GM12874 (cell line): ENCODE measurements at regions not wholly inside any gene's neighbourhood (a gene's known extent, or its start where the extent isn't known, plus 50 kb on each side); places are given as distances from the start of the nearest gene placed in this dataset.
A peak's percentile ranks its signal among the peaks of the same experiment; 100 is the strongest.

Source experiments
- TF ChIP-seq, protein P1 (sequence below): IDR thresholded peaks from 2 replicates; pipeline ENCODE4 v1.5.1; 2011; ENCODE audit warnings: low read depth, mild to moderate bottlenecking, control low read depth, low read length, moderate library complexity; ENCODE audit not compliant: insufficient read depth

DNA sequence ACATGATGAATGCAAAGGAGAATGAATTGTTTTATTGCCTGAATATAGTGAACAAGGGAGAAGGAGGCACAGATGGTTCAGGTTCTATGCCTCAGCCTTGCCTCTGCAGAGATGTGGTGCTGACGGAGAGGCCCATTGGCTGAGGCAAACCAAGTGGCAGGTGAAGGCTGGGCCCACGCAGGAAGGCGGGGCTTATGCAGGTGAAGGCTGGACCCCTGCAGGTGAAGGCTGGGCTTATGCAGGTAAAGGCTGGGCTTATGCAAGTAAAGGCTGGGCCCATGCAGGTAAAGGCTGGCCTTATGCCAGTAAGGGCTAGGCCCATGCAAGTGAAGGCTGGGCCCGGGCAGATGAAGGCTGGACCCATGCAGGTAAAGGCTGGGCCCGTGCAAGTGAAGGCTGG lies 414.7 kb downstream of the LRATD1 start:
- TF ChIP-seq, protein P1, sequence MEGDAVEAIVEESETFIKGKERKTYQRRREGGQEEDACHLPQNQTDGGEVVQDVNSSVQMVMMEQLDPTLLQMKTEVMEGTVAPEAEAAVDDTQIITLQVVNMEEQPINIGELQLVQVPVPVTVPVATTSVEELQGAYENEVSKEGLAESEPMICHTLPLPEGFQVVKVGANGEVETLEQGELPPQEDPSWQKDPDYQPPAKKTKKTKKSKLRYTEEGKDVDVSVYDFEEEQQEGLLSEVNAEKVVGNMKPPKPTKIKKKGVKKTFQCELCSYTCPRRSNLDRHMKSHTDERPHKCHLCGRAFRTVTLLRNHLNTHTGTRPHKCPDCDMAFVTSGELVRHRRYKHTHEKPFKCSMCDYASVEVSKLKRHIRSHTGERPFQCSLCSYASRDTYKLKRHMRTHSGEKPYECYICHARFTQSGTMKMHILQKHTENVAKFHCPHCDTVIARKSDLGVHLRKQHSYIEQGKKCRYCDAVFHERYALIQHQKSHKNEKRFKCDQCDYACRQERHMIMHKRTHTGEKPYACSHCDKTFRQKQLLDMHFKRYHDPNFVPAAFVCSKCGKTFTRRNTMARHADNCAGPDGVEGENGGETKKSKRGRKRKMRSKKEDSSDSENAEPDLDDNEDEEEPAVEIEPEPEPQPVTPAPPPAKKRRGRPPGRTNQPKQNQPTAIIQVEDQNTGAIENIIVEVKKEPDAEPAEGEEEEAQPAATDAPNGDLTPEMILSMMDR: no peak

- TF ChIP-seq, protein P1: no peak
These were observed 415.5 kb downstream of the LRATD1 start for GRCh38 chr2:15048000-15048399.

GRCh38 chr2:15049096-15049993 lies 416.8 kb downstream of the LRATD1 start:
- TF ChIP-seq, protein P1: no peak

DNA sequence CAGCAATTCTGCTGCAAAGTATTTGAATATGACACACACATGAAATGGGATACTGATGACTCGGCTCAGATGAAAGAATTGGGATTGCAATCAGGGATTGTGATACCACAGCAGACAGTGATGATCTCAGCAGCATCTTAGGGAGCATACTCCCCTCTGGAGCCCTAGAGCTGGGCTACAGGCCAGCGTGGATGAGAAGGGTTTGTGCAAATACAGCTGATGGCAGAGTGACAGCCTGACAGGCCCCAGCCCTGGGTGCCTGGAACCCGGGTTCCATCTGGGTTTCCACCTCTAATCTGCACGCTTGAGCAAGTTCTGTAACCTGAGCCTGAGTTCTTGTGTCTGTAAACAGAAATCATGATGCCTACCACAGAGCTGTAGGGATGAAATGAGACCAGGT lies 418.0 kb downstream of the LRATD1 start:
- TF ChIP-seq, protein P1: no peak

DNA sequence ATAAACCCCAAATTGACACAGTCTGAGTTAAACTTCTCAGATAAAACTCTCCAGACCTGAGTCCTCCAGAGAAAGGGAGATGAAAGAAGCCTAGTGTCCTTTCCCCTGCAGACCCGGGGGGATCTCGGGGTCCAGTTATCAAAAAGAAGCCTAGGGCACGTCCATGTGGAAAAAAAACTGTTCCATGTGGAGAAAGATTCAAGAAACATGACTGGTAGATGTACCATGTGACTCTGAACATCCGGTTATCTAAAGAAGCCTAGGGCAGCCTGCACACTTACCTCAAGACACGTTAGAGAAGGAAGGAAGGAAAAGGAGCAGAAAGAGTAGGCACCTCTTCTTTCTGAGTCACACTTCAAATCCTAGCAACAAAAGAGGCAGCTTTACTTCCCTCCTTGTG lies 421.0 kb downstream of the LRATD1 start:
- TF ChIP-seq, protein P1: no peak

- TF ChIP-seq, protein P1: peak; percentile 62
These were observed 425.7 kb downstream of the LRATD1 start for GRCh38 chr2:15058015-15058720.

GRCh38 chr2:15058721-15059157 lies 426.2 kb downstream of the LRATD1 start:
- TF ChIP-seq, protein P1: no peak
